Hepatocyte (in vitro differentiated cells): ENCODE measurements at regions not wholly inside any gene's neighbourhood (a gene's known extent, or its start where the extent isn't known, plus 50 kb on each side); places are given as distances from the start of the nearest gene placed in this dataset.

Experiments
- DNase-seq: peaks from one replicate; pipeline ENCODE4 v3.0.0-alpha.2; 2016; ENCODE audit warnings: low spot score
- H2AFZ ChIP-seq: fragments of 200-600 bp; sonication (generic); 2 replicates; pipeline ENCODE4 v1.6.0; 2016; ENCODE audit warnings: antibody characterized with exemption, mild to moderate bottlenecking
- H3K27ac ChIP-seq: fragments of 200-600 bp; sonication (generic); 2 replicates; pipeline ENCODE4 v1.5.1; 2016; ENCODE audit warnings: mild to moderate bottlenecking
- H3K27me3 ChIP-seq: fragments of 200-600 bp; sonication (generic); 2 replicates; pipeline ENCODE4 v1.6.1; 2016
- H3K36me3 ChIP-seq: fragments of 200-600 bp; sonication (generic); replicated peaks from 2 replicates; pipeline ENCODE4 v1.5.1; 2016; ENCODE audit warnings: low read depth; ENCODE audit not compliant: insufficient read depth
- H3K4me1 ChIP-seq: fragments of 200-600 bp; sonication (generic); 2 replicates; pipeline ENCODE4 v1.5.1; 2016; ENCODE audit warnings: mild to moderate bottlenecking, moderate library complexity; ENCODE audit not compliant: insufficient read depth
- H3K4me2 ChIP-seq: fragments of 200-600 bp; sonication (generic); 2 replicates; pipeline ENCODE4 v1.6.0; 2016
- H3K4me3 ChIP-seq: fragments of 200-600 bp; sonication (generic); 2 replicates; pipeline ENCODE4 v1.5.1; 2016; ENCODE audit warnings: mild to moderate bottlenecking
- H3K79me2 ChIP-seq: fragments of 200-600 bp; sonication (generic); 2 replicates; pipeline ENCODE4 v1.6.0; 2017; ENCODE audit warnings: mild to moderate bottlenecking
- H3K9me2 ChIP-seq: fragments of 200-600 bp; sonication (generic); replicated peaks from 2 replicates; pipeline ENCODE4 v1.6.0; 2017; ENCODE audit warnings: mild to moderate bottlenecking; ENCODE audit not compliant: insufficient read depth
- H3K9me3 ChIP-seq: fragments of 200-600 bp; sonication (generic); 2 replicates; pipeline ENCODE4 v1.5.1; 2016; ENCODE audit warnings: low read depth, mild to moderate bottlenecking
- H4K20me1 ChIP-seq: fragments of 200-600 bp; sonication (generic); 2 replicates; pipeline ENCODE4 v1.6.0; 2016; ENCODE audit warnings: mild to moderate bottlenecking; ENCODE audit not compliant: insufficient read depth, poor library complexity, severe bottlenecking
- CTCF ChIP-seq: fragments of 200-600 bp; sonication (generic); IDR thresholded peaks from 2 replicates; pipeline ENCODE4 v1.5.1; 2016; ENCODE audit warnings: antibody characterized with exemption, mild to moderate bottlenecking; ENCODE audit not compliant: poor library complexity
- EZH2 ChIP-seq: fragments of 200-600 bp; sonication (generic); IDR thresholded peaks from 2 replicates; pipeline ENCODE4 v1.6.1; 2016; ENCODE audit warnings: antibody characterized with exemption, mild to moderate bottlenecking, borderline replicate concordance
- EZH2phosphoT487 ChIP-seq: fragments of 200-600 bp; sonication (generic); IDR thresholded peaks from one replicate; pipeline ENCODE4 v1.6.1; 2018; ENCODE audit warnings: antibody characterized with exemption, mild to moderate bottlenecking, low read depth, moderate library complexity; ENCODE audit not compliant: unreplicated experiment, severe bottlenecking
- WGBS: methylation state at CpG from one replicate; pipeline ENCODE4 v1.1.6; 2016; ENCODE audit warnings: low lambda C conversion rate; ENCODE audit errors: missing lambda C conversion rate; 5-methylcytosine and 5-hydroxymethylcytosine counted together

- Histone ChIP-seq H3K36me3 (no peaks in the 10 kb centered on the region), H3K27ac (no peak overlapping the region), H3K4me2 (no peak overlapping the region), H3K9me2 (no peaks in the 10 kb centered on the region), H3K9me3 (no peaks in the 10 kb centered on the region), H3K4me3 (no peak overlapping the region), H4K20me1 (no peaks in the 10 kb centered on the region), H3K4me1 (no peaks in the 10 kb centered on the region), H2AFZ (no peak overlapping the region), H3K79me2 (no peaks in the 10 kb centered on the region), H3K27me3 (no peaks in the 10 kb centered on the region)
- TF ChIP-seq EZH2phosphoT487: no peak
- DNase-seq: no peak
- 85% methylated on average over 3 of the region's 3 CpGs for WGBS
These were observed 371.0 kb upstream of the GBE1 start for GRCh38 chr3:82132210-82133069.

GRCh38 chr3:82130046-82130445, 368.6 kb upstream of the GBE1 start:
- WGBS: 78% methylated on average over 4 of the region's 4 CpGs
- Histone ChIP-seq H3K9me3 (no peaks in the 10 kb centered on the region), H3K27me3 (no peaks in the 10 kb centered on the region), H4K20me1 (no peaks in the 10 kb centered on the region), H3K27ac (no peak overlapping the region), H3K9me2 (no peaks in the 10 kb centered on the region), H3K79me2 (no peaks in the 10 kb centered on the region), H3K36me3 (no peaks in the 10 kb centered on the region), H3K4me1 (no peaks in the 10 kb centered on the region), H3K4me3 (no peak overlapping the region), H3K4me2 (no peak overlapping the region), H2AFZ (no peak overlapping the region)
- no peak for DNase-seq
- TF ChIP-seq EZH2phosphoT487: no peak

GRCh38 chr3:82129221-82129801, 367.9 kb upstream of the GBE1 start:
- Histone ChIP-seq H3K27me3 (no peaks in the 10 kb centered on the region), H3K4me3 (no peak overlapping the region), H4K20me1 (no peaks in the 10 kb centered on the region), H3K4me1 (no peaks in the 10 kb centered on the region), H3K27ac (no peak overlapping the region), H2AFZ (no peak overlapping the region), H3K9me3 (no peaks in the 10 kb centered on the region), H3K9me2 (no peaks in the 10 kb centered on the region), H3K4me2 (no peak overlapping the region), H3K36me3 (no peaks in the 10 kb centered on the region), H3K79me2 (no peaks in the 10 kb centered on the region)
- DNase-seq: no peak
- 87% methylated on average over 2 of the region's 2 CpGs for WGBS
- no peak for TF ChIP-seq EZH2
- no peak for TF ChIP-seq EZH2phosphoT487
- no peak for TF ChIP-seq CTCF

GRCh38 chr3:82128271-82128670, 366.8 kb upstream of the GBE1 start:
- no peak overlapping the region for H3K4me2 ChIP-seq
- 59% methylated on average over 4 of the region's 4 CpGs for WGBS
- DNase-seq: no peak
- H3K36me3 ChIP-seq: no peaks in the 10 kb centered on the region
- no peaks in the 10 kb centered on the region for H3K4me1 ChIP-seq
- H3K27ac ChIP-seq: no peak overlapping the region
- H3K27me3 ChIP-seq: no peaks in the 10 kb centered on the region
- H3K9me3 ChIP-seq: no peaks in the 10 kb centered on the region
- no peaks in the 10 kb centered on the region for H3K9me2 ChIP-seq
- TF ChIP-seq EZH2 (no peak), CTCF (no peak), EZH2phosphoT487 (no peak)
- no peak overlapping the region for H3K4me3 ChIP-seq
- no peak overlapping the region for H2AFZ ChIP-seq
- no peaks in the 10 kb centered on the region for H3K79me2 ChIP-seq
- H4K20me1 ChIP-seq: no peaks in the 10 kb centered on the region
